K562 (cell line): ENCODE measurements at regions not wholly inside any gene's neighbourhood (a gene's known extent, or its start where the extent isn't known, plus 50 kb on each side); places are given as distances from the start of the nearest gene placed in this dataset.

Experiments
- ATAC-seq: fragments of 200-7000 bp; cut with Tn5 transposase; 3 replicates; pipeline ENCODE4 v1.9.1; 2020; ENCODE audit warnings: moderate library complexity
- BruUV-seq: library from RNA; stranded (reverse); fragments of 400-500 nt; replicated peaks from 2 replicates; lab custom pipeline; 2021; lab: Mats Ljungman, UMichigan
- CTCF ChIA-PET: fragments of 300-600 bp; formaldehyde crosslinking; extraction: SDS; loops from one replicate; lab custom pipeline; 2021; ENCODE audit warnings: low intra/inter-chr PET ratio; lab: Yijun Ruan, JAX
- POLR2A ChIA-PET: fragments of 300-600, 350-650 bp; sonication (Branson Sonifier 250); formaldehyde crosslinking; extraction: SDS; loops from one replicate; lab custom pipeline; 2021; ENCODE audit warnings: antibody characterized with exemption, inconsistent platforms; lab: Yijun Ruan, JAX
- DNase-seq, 4 experiments: peaks; one replicate each; pipeline versions ENCODE4 v3.0.0 to v3.0.0-alpha.2; 2011 to 2018; ENCODE audit warnings: low spot score in 3 of 4, mixed read lengths in 3 of 4; ENCODE audit errors: extremely low read depth in 1 of 4
- FAIRE-seq: peaks from 2 replicates; lab custom pipeline; 2011; peaks lifted over from hg19 to GRCh38; lab: Jason Lieb, UNC
- H2AFZ ChIP-seq: 2 replicates; pipeline ENCODE4 v1.6.0; 2011; ENCODE audit warnings: low read depth, low read length, control low read depth, inconsistent platforms
- H3K27ac ChIP-seq: fragments of 200-600 bp; 3 replicates; pipeline ENCODE4 v1.8.0; 2011; ENCODE audit warnings: low read depth, mild to moderate bottlenecking, control low read depth, inconsistent platforms, low read length, moderate library complexity, mixed read lengths; ENCODE audit errors: extremely low read depth
- H3K27me3 ChIP-seq, 2 experiments: fragments of 300-600 bp in 1 of 2; 2 replicates in 1 of 2; 3 replicates in 1 of 2; pipeline versions ENCODE4 v1.6.0 to v1.8.0; 2011; ENCODE audit warnings: inconsistent platforms in 2 of 2, low read length in 2 of 2, mild to moderate bottlenecking in 1 of 2, mixed read lengths in 1 of 2, moderate library complexity in 1 of 2; ENCODE audit not compliant: control insufficient read depth in 2 of 2, insufficient read depth in 2 of 2
- H3K36me3 ChIP-seq: fragments of 300-600 bp; 3 replicates; pipeline ENCODE4 v1.8.0; 2011; ENCODE audit warnings: mild to moderate bottlenecking, low read length, inconsistent platforms; ENCODE audit not compliant: control insufficient read depth, insufficient read depth
- H3K4me1 ChIP-seq, 2 experiments: fragments of 200-600 bp in 1 of 2; replicated peaks in 1 of 2; 2 replicates in 1 of 2; 3 replicates in 1 of 2; pipeline versions ENCODE4 v1.5.1 to v1.8.0; 2011; ENCODE audit warnings: inconsistent platforms in 2 of 2, low read length in 2 of 2, mild to moderate bottlenecking in 1 of 2, mixed read lengths in 1 of 2, moderate library complexity in 1 of 2; ENCODE audit not compliant: control insufficient read depth in 2 of 2, insufficient read depth in 2 of 2
- H3K4me2 ChIP-seq: 2 replicates; pipeline ENCODE4 v1.6.1; 2011; ENCODE audit warnings: low read length, control low read depth, inconsistent platforms, mixed read lengths; ENCODE audit not compliant: insufficient read depth
- H3K4me3 ChIP-seq: fragments of 200-600 bp; sonication (generic), shearing (Covaris generic); 2 replicates; pipeline ENCODE4 v1.5.1; 2016; ENCODE audit warnings: control low read depth, inconsistent platforms
- H3K79me2 ChIP-seq: fragments of 200-600 bp; 3 replicates; pipeline ENCODE4 v1.8.0; 2011; ENCODE audit warnings: low read length, inconsistent platforms; ENCODE audit not compliant: control insufficient read depth, insufficient read depth
- H3K9ac ChIP-seq, 2 experiments: 2 replicates each; pipeline versions ENCODE4 v1.6.0 to v1.6.1; 2011; ENCODE audit warnings: low read depth in 2 of 2, low read length in 2 of 2, control low read depth in 1 of 2, inconsistent platforms in 1 of 2, mild to moderate bottlenecking in 1 of 2, mixed read lengths in 1 of 2; ENCODE audit not compliant: insufficient read depth in 1 of 2
- H3K9me1 ChIP-seq: one replicate; pipeline ENCODE4 v1.6.0; 2011; ENCODE audit warnings: inconsistent platforms, mild to moderate bottlenecking, low read length, moderate library complexity; ENCODE audit not compliant: control insufficient read depth, insufficient read depth
- H3K9me3 ChIP-seq: replicated peaks from 2 replicates; pipeline ENCODE4 v1.5.1; 2011; ENCODE audit warnings: low read depth, low read length, inconsistent platforms; ENCODE audit not compliant: control insufficient read depth, insufficient read depth
- H4K20me1 ChIP-seq: replicated peaks from 2 replicates; pipeline ENCODE4 v1.6.1; 2011; ENCODE audit warnings: low read length, inconsistent platforms, mixed read lengths; ENCODE audit not compliant: control insufficient read depth, insufficient read depth
- CHD4 ChIP-seq: fragments of 200-600 bp; sonication (generic); IDR thresholded peaks from 3 replicates; pipeline ENCODE4 v1.6.1; 2012; ENCODE audit warnings: low read depth, mild to moderate bottlenecking, mixed read lengths, low read length, inconsistent platforms; ENCODE audit not compliant: insufficient read depth, insufficient replicate concordance, poor library complexity, severe bottlenecking
- COPS2 ChIP-seq: fragments of 450-650 bp; conservative IDR thresholded peaks from 2 replicates; pipeline ENCODE4 v1.6.1; 2016; ENCODE audit warnings: mild to moderate bottlenecking, moderate library complexity
- GTF2E2 ChIP-seq: fragments of 200-800 bp; sonication (Bioruptor generic); IDR thresholded peaks from 2 replicates; pipeline ENCODE4 v1.6.1; 2016; ENCODE audit warnings: missing genetic modification characterization, missing compliant biosample characterization
- JUN ChIP-seq, 2 experiments: sonication (generic) in 1 of 2; formaldehyde crosslinking in 1 of 2; IDR thresholded peaks; 2 replicates each; pipeline versions ENCODE4 v1.6.1 to v1.8.0; 2012 to 2022; ENCODE audit warnings: borderline replicate concordance in 2 of 2, mild to moderate bottlenecking in 2 of 2, improper control_type of control experiment in 1 of 2, low read depth in 1 of 2, low read length in 1 of 2, missing genetic modification reagents in 1 of 2
- MEIS2 ChIP-seq: fragments of 450-650 bp; IDR thresholded peaks from 2 replicates; pipeline ENCODE4 v1.6.1; 2014; ENCODE audit warnings: mild to moderate bottlenecking; ENCODE audit not compliant: partially characterized antibody
- ZNF318 ChIP-seq, 2 experiments: fragments of 450-650 bp; IDR thresholded peaks; 2 replicates each; pipeline ENCODE4 v1.6.1; 2016; ENCODE audit warnings: mild to moderate bottlenecking in 2 of 2, borderline replicate concordance in 1 of 2, low read depth in 1 of 2, moderate library complexity in 1 of 2
- ZNF79 ChIP-seq: fragments of 250-450 bp; sonication (Bioruptor Pico); IDR thresholded peaks from 2 replicates; pipeline ENCODE4 v1.4.0; 2020; ENCODE audit warnings: low read depth, mild to moderate bottlenecking, moderate library complexity
- WGBS: fragments of 100-300 bp; shearing (Covaris generic); methylation state at CpG from one replicate; pipeline ENCODE4 v1.1.6; 2016; ENCODE audit warnings: low coverage, mixed read lengths; ENCODE audit not compliant: insufficient coverage; ENCODE audit errors: missing lambda C conversion rate; 5-methylcytosine and 5-hydroxymethylcytosine counted together
- in situ Hi-C: fragments of 300-500 bp; cut with MboI; formaldehyde crosslinking; loops from 4 replicates; pipeline ENCODE4 v1.15.0; 2018; ENCODE audit warnings: inconsistent platforms, mixed read lengths
- intact Hi-C: fragments of 100-400 bp; cut with micrococcal nuclease; formaldehyde crosslinking; loops from 2 replicates; pipeline ENCODE4 v1.14.2; 2022
- TF ChIP-seq, protein P1 (sequence below): fragments of 250-450 bp; sonication (Bioruptor Pico); IDR thresholded peaks from 2 replicates; pipeline ENCODE4 v1.4.0; 2020; ENCODE audit warnings: mild to moderate bottlenecking, moderate library complexity

GRCh38 chr4:31343061-31343460, 622.9 kb downstream of the PCDH7 start (continued):
- TF ChIP-seq, protein P1, sequence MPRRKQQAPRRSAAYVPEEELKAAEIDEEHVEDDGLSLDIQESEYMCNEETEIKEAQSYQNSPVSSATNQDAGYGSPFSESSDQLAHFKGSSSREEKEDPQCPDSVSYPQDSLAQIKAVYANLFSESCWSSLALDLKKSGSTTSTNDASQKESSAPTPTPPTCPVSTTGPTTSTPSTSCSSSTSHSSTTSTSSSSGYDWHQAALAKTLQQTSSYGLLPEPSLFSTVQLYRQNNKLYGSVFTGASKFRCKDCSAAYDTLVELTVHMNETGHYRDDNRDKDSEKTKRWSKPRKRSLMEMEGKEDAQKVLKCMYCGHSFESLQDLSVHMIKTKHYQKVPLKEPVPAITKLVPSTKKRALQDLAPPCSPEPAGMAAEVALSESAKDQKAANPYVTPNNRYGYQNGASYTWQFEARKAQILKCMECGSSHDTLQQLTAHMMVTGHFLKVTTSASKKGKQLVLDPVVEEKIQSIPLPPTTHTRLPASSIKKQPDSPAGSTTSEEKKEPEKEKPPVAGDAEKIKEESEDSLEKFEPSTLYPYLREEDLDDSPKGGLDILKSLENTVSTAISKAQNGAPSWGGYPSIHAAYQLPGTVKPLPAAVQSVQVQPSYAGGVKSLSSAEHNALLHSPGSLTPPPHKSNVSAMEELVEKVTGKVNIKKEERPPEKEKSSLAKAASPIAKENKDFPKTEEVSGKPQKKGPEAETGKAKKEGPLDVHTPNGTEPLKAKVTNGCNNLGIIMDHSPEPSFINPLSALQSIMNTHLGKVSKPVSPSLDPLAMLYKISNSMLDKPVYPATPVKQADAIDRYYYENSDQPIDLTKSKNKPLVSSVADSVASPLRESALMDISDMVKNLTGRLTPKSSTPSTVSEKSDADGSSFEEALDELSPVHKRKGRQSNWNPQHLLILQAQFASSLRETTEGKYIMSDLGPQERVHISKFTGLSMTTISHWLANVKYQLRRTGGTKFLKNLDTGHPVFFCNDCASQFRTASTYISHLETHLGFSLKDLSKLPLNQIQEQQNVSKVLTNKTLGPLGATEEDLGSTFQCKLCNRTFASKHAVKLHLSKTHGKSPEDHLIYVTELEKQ: no peak
- TF ChIP-seq COPS2 (no peak), MEIS2 (no peak), CHD4 (no peak), JUN (IDR thresholded peaks at IDR 0.05; ENCODE audit: borderline replicate concordance, low read depth, low read length) (no peak), JUN (CRISPR knock-in tag; IDR thresholded peaks at IDR 0.05; ENCODE audit: borderline replicate concordance) (no peak), GTF2E2 (no peak)

DNA sequence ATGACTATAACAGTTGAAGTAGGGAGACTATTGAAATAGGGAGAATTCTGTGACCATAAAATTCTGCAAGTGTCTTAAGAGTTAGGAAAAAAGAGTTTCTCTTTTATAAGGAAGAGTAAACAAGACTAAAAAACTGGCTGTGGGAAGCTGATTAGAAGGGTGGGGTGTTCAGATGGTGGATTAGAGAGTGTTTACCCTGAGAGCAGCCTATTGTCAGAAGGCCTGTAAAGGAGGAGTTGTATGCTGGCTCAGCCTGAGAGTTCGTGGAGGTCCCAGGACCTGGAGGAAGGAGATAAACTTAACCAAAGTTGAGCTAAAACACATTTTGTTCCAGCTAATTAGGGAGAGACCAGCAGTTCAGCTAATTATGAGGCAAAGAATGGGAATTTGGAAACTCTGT, 629.7 kb downstream of the PCDH7 start:
- Histone ChIP-seq H2AFZ (no peak overlapping the region), H4K20me1 (no peaks in the 10 kb centered on the region), H3K36me3 (no peaks in the 10 kb centered on the region), H3K4me2 (no peak overlapping the region), H3K9ac (no peak overlapping the region), H3K27me3 (no peaks in the 10 kb centered on the region), H3K4me3 (no peak overlapping the region), H3K79me2 (no peaks in the 10 kb centered on the region), H3K9me3 (no peaks in the 10 kb centered on the region), H3K9me1 (no peaks in the 10 kb centered on the region), H3K4me1 (no peaks in the 10 kb centered on the region), H3K27ac (peak overlapping the region; percentile 4; the same call in 1 of the 3 replicates)
- DNase-seq (peak; percentile 4 to 46 (median 6)), ATAC-seq (peak; percentile 85), FAIRE-seq (no peak)
- intact Hi-C loops: no loop called here
- WGBS: 6% methylated on average over 1 of the region's 1 CpG
- ChIA-PET CTCF (no interaction called here), POLR2A (no interaction called here)
- in situ Hi-C loops: no loop called here
- no TSS peak for BruUV-seq
- TF ChIP-seq ZNF79 (CRISPR knock-in tag) (no peak), ZNF318 (IDR thresholded peaks at IDR 0.05; ENCODE audit: borderline replicate concordance in 1 of 2, low read depth in 1 of 2) (no peak)
